Activated naive CD4-positive, alpha-beta T cell treated with anti-CD3 and anti-CD28 coated beads for 36 hours (primary cell): ENCODE measurements at regions not wholly inside any gene's neighbourhood (a gene's known extent, or its start where the extent isn't known, plus 50 kb on each side); places are given as distances from the start of the nearest gene placed in this dataset.

Source experiments
- CTCF ChIA-PET: fragments of 350-600 bp; sonication (Branson Sonifier 250); formaldehyde crosslinking; loops from one replicate; lab custom pipeline; 2021; ENCODE audit warnings: antibody characterized with exemption; lab: Charles Lee
- DNase-seq: peaks from one replicate; pipeline ENCODE4 v3.0.0-alpha.2; 2020
- H3K27ac Mint-ChIP-seq: one replicate; pipeline ENCODE4 v1.8.0; 2021; ENCODE audit warnings: mild to moderate bottlenecking, mixed read lengths
- H3K27me3 Mint-ChIP-seq: one replicate; pipeline ENCODE4 v1.8.0; 2021; ENCODE audit warnings: low read depth, mixed read lengths
- H3K36me3 Mint-ChIP-seq: one replicate; pipeline ENCODE4 v1.8.0; 2021; ENCODE audit warnings: low read depth, mixed read lengths
- H3K4me1 Mint-ChIP-seq: one replicate; pipeline ENCODE4 v1.8.0; 2021; ENCODE audit warnings: low read depth, mixed read lengths
- H3K4me3 Mint-ChIP-seq: one replicate; pipeline ENCODE4 v1.8.0; 2021; ENCODE audit warnings: mild to moderate bottlenecking, moderate library complexity, mixed read lengths
- H3K9me3 Mint-ChIP-seq: one replicate; pipeline ENCODE4 v1.8.0; 2021; ENCODE audit warnings: mixed read lengths
- intact Hi-C: fragments of 100-400 bp; cut with micrococcal nuclease; formaldehyde crosslinking; loops from one replicate; pipeline ENCODE4 v1.15.1; 2023

DNA sequence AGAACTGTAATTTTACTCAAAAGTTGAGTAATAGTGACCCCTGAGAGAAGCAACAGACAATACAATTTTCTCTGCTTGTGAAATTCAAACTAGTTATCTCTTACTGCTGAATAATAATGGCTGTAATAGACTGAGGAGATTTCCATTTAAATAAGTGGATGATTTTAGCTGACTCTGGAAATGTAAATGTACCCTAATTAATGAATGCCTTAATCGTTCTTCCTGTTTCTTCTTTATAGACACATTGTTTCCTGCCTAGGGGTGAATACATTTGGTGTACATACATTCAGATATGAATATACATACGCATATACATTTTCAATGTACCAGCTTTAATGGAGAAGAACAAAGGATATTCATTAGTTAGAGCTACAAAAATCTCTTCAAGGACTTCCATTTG is 611.9 kb downstream of the TFAP2B start:
- no peak for DNase-seq
- Mint-ChIP-seq H3K36me3 (no peaks in the 10 kb centered on the region), H3K27ac (no peak overlapping the region), H3K27me3 (no peaks in the 10 kb centered on the region), H3K9me3 (no peaks in the 10 kb centered on the region), H3K4me3 (no peak overlapping the region), H3K4me1 (no peaks in the 10 kb centered on the region)
- intact Hi-C loops = no loop called here
- CTCF ChIA-PET = no interaction called here

DNA sequence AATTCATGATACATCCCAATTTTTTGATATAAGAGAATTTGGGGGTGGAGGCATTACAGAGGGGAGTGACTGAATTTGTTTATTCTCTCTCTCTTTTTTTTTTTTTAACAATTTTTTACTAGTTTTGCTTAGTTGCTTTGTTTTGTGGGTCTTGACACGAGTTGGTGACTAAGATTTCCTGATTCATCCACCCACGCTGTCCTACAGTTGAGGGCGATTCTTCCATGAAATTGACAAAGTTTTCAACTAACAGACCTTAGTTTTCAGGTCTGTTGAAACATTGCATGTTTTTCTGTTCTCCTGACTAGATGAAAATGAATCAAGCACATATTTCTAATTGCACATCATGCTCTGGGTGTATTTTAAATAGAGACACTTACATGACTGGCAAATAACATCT is 613.8 kb downstream of the TFAP2B start:
- no peaks in the 10 kb centered on the region for H3K4me1 Mint-ChIP-seq

DNA sequence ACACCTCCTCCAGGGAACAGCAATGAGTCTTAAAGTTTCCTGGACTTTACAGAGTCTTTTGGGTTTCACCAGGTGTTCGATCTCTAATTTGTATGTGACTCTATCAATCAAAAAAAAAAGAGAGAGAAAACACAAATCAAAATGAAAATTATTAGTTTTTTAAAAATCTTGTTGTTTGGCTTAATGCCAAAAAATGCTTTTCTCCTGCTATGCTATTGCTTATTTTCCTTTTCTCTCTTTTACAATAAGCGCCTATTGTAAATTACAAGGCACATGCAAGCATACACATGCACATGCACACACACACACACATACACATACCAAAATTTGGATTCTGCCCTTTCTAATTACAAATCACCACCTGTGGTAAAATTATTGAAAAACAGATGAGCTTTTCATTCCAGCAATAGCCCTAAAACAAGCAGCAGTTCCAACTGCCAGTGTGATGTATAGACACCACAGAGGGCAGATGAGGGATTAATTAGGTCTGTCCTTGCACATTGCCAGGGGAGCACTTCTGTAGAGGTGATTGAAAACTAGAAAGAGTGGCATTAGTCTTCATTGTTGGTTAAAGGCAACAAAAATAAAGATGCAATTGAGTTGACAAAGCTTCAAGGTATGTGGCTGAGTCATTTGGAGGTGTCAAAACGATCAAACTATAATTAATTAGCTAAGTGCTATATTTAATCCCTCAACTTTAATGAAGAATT is 631.7 kb downstream of the TFAP2B start:
- Mint-ChIP-seq H3K36me3 (no peaks in the 10 kb centered on the region), H3K27me3 (no peaks in the 10 kb centered on the region), H3K4me1 (no peaks in the 10 kb centered on the region), H3K4me3 (no peak overlapping the region), H3K9me3 (peaks cover 2% of the 10 kb centered on the region), H3K27ac (no peak overlapping the region)
- DNase-seq = no peak
- intact Hi-C loops = no loop called here
- CTCF ChIA-PET = interaction anchor here (0.7 kb wide), 1 partner anchor 166 kb away, joined by 3 read pairs; no protein-coding TSS in a partner anchor

More for the DNA sequence above, 613.8 kb downstream of the TFAP2B start:
- intact Hi-C loops = no loop called here
- CTCF ChIA-PET = no interaction called here
- Mint-ChIP-seq H3K4me3 (no peak overlapping the region), H3K27me3 (no peaks in the 10 kb centered on the region), H3K36me3 (no peaks in the 10 kb centered on the region), H3K9me3 (no peaks in the 10 kb centered on the region), H3K27ac (no peak overlapping the region)
- no peak for DNase-seq

DNA sequence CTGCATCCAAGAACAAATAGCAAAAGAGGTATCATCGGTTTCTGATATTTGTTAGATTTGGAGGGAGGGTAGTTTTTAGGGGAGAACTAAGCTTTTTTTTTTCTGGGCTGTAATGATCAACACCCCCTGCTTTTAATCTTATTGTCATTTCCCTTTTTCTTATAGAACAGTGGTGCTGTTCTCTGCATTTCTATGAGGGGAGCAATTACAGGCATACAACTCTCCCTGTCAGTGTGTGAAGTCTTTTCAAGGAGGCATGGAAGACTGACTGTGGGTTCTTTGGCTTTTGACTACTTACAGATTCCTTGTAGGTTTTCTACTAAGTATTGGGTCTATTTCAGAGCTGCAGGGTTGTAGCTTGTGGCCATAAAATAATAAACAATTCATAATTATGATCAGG is 632.3 kb downstream of the TFAP2B start:
- no peak for DNase-seq
- intact Hi-C loops = no loop called here
- CTCF ChIA-PET = interaction anchor here (0.7 kb wide), 1 partner anchor 165 kb away, joined by 3 read pairs; no protein-coding TSS in a partner anchor
- H3K27me3 Mint-ChIP-seq = no peaks in the 10 kb centered on the region
- H3K36me3 Mint-ChIP-seq = no peaks in the 10 kb centered on the region
- no peak overlapping the region for H3K27ac Mint-ChIP-seq
- H3K9me3 Mint-ChIP-seq = peaks cover 2% of the 10 kb centered on the region
- H3K4me1 Mint-ChIP-seq = no peaks in the 10 kb centered on the region
- no peak overlapping the region for H3K4me3 Mint-ChIP-seq

DNA sequence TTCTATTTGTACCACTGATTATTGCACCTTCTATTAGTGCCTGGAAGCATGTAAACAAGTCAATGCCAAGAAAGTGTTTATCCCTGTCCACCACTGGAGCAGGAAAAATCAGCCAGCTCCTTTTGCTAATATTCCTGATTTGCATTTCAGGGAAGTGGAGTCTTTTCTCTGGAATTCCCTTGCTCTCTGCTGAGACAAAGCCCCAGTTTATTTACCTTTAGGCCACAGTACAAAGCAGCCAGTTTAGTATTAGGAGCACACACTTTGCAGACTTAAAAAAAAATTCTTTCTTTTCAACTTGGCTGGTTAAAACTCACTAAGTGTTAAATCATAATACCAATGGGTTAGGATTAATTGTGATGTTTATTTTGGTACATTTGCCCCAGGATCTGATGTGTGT is 631.1 kb downstream of the PKHD1 start:
- no peak overlapping the region for H3K4me3 Mint-ChIP-seq
- H3K4me1 Mint-ChIP-seq = no peaks in the 10 kb centered on the region
- CTCF ChIA-PET = no interaction called here
- H3K36me3 Mint-ChIP-seq = no peaks in the 10 kb centered on the region
- DNase-seq = no peak
- no peaks in the 10 kb centered on the region for H3K9me3 Mint-ChIP-seq
- intact Hi-C loops = no loop called here
- H3K27ac Mint-ChIP-seq = no peak overlapping the region
- H3K27me3 Mint-ChIP-seq = no peaks in the 10 kb centered on the region

DNA sequence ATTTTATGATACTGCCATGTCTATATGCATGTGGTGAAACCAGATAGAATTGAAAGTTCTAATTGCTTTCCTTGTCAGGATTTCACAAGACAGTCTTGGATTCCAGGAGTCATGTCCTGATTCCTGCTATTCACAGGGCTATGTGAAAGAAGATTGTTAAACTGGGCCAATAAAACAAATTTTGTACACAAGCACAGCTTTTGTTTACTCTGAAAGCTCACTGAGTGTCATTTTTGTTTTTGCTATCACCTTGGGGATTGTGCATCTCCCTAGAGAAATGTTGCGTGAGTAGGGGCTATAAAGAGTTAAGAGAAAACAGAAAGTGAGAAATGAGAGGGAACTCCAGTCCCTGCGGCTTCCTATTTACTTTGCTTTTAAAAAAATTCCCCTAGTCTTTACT is 627.5 kb downstream of the PKHD1 start:
- H3K36me3 Mint-ChIP-seq = no peaks in the 10 kb centered on the region
- no peak overlapping the region for H3K27ac Mint-ChIP-seq
- H3K27me3 Mint-ChIP-seq = no peaks in the 10 kb centered on the region
- DNase-seq = no peak
- CTCF ChIA-PET = no interaction called here
- intact Hi-C loops = no loop called here
- H3K4me3 Mint-ChIP-seq = no peak overlapping the region
- H3K9me3 Mint-ChIP-seq = no peaks in the 10 kb centered on the region
- H3K4me1 Mint-ChIP-seq = no peaks in the 10 kb centered on the region

DNA sequence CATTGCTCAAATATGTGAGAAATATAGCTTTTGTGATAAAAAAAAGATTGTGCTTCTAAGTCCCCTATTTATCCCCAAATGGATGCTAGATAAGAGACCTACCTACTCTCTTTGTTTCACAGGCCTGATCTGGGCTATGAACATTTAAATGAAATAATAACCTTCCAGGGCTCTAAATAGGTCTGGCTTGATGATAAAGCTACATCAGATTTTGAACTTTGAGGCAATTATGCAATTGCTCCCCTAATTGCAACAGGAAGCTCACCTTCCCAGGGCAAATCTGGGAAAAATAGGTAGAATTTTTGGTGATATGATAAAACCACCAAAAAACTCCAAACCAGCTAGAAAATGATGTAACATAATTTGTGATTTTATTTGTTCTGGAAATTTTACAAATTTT is 624.5 kb downstream of the PKHD1 start:
- no peak overlapping the region for H3K27ac Mint-ChIP-seq
- no peak overlapping the region for H3K4me3 Mint-ChIP-seq
- H3K36me3 Mint-ChIP-seq = no peaks in the 10 kb centered on the region
- intact Hi-C loops = no loop called here
- H3K4me1 Mint-ChIP-seq = no peaks in the 10 kb centered on the region
- CTCF ChIA-PET = no interaction called here
- no peaks in the 10 kb centered on the region for H3K9me3 Mint-ChIP-seq
- DNase-seq = no peak
- no peaks in the 10 kb centered on the region for H3K27me3 Mint-ChIP-seq

DNA sequence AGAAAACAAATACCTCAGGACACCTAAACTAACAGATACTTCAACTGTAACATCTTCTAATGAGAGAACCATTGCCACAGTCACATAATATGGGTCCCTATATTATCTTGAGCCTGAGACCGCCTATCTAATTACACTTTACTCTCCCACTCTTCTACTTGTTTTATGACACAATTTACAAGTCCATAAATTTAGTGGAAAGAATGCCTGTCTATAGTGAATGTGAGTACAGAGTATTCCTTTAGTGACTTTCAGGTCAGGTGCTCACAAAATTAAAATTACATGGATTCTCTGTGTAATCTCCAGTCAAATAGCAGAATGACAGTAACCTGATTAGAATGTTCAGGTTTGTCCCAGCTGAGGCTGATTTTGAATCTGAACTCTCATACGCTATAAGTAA is 624.1 kb downstream of the PKHD1 start:
- Mint-ChIP-seq H3K27ac (no peak overlapping the region), H3K4me1 (no peaks in the 10 kb centered on the region), H3K4me3 (no peak overlapping the region), H3K9me3 (no peaks in the 10 kb centered on the region), H3K36me3 (no peaks in the 10 kb centered on the region), H3K27me3 (no peaks in the 10 kb centered on the region)
- no peak for DNase-seq
- CTCF ChIA-PET = no interaction called here
- intact Hi-C loops = no loop called here

DNA sequence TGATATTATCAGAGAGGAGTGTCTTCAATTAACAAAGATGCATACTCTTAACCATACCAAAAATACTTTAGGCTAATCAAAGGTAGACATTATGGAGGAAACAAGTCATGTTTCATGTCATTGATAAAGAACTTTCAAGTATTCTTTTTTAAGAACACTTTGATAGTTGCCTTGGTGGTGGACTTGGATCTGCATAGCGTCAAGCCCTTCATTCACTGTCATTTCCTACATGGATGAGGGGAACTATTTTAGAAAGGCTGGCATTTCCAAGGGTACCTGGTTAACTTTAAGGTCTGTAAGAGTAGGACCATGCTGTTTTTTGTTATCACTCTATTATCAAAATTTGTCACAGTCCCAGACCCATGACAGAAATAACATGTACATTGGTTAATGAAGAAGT is 622.5 kb downstream of the PKHD1 start:
- H3K27me3 Mint-ChIP-seq = no peaks in the 10 kb centered on the region
- no peak overlapping the region for H3K4me3 Mint-ChIP-seq
- intact Hi-C loops = no loop called here
- DNase-seq = no peak
- no peaks in the 10 kb centered on the region for H3K36me3 Mint-ChIP-seq
- H3K4me1 Mint-ChIP-seq = no peaks in the 10 kb centered on the region
- H3K27ac Mint-ChIP-seq = no peak overlapping the region
- CTCF ChIA-PET = interaction anchor here (0.6 kb wide), 1 partner anchor 760 kb away, joined by 3 read pairs; no protein-coding TSS in a partner anchor
- no peaks in the 10 kb centered on the region for H3K9me3 Mint-ChIP-seq

DNA sequence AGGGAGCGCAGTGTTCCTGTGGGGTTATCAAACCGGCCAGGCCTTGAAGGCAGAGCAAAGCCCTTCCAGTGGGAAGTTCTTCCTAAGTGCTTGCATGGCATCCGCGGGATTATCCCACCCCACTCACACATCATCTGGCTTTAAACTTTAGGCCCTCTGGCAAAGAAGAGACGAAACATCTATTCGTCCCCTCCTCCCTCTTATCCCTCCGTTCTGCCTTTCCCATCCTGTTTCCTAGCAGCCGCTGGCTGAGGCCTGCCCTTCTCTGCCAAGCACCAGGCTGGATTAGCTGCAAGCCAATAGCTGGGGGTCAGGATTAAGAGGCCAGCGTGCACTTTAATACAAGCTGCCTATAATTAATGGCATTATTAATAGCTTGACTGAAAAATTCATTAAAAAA is 621.0 kb downstream of the PKHD1 start:
- no peaks in the 10 kb centered on the region for H3K27me3 Mint-ChIP-seq
- no peak for DNase-seq
- H3K4me1 Mint-ChIP-seq = no peaks in the 10 kb centered on the region
- intact Hi-C loops = no loop called here
- H3K36me3 Mint-ChIP-seq = no peaks in the 10 kb centered on the region
- CTCF ChIA-PET = no interaction called here
- no peak overlapping the region for H3K4me3 Mint-ChIP-seq
- H3K9me3 Mint-ChIP-seq = no peaks in the 10 kb centered on the region
- H3K27ac Mint-ChIP-seq = no peak overlapping the region

DNA sequence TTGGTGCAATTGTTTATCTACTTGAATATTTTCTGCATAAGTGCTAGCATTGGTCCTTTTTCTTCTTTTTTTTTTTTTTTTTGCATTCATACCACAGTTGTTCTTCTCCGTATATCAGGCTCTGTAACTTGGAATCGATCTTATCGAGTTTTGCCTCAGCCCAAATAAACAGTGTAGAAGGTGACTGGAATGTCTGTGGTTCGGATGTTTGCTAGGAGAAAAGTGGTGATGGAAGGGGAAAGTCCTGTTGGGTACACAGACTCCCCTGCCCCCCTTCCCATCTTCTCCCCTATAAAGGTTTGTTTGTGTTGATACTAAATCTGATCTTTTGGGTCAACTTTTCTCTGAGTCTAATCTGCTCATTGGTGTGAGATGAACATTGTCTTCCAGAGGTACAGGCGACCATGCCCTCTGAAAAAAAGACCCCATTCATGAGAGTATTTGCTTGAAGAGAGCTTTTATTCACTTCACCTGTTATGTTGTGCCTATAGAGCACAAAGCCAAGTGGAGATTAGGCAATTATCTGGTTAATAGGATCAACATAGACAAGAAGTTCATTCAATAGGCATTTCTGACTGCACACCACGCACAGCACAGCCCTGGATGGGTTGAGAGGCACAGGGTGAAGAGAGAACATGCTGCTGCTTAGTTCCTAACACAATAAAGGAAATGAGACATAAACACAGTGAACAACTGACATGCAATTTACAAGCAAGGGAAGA is 620.0 kb downstream of the PKHD1 start:
- Mint-ChIP-seq H3K9me3 (no peaks in the 10 kb centered on the region), H3K4me1 (no peaks in the 10 kb centered on the region), H3K4me3 (no peak overlapping the region), H3K27me3 (no peaks in the 10 kb centered on the region), H3K27ac (no peak overlapping the region), H3K36me3 (no peaks in the 10 kb centered on the region)
- intact Hi-C loops = no loop called here
- CTCF ChIA-PET = no interaction called here
- no peak for DNase-seq

DNA sequence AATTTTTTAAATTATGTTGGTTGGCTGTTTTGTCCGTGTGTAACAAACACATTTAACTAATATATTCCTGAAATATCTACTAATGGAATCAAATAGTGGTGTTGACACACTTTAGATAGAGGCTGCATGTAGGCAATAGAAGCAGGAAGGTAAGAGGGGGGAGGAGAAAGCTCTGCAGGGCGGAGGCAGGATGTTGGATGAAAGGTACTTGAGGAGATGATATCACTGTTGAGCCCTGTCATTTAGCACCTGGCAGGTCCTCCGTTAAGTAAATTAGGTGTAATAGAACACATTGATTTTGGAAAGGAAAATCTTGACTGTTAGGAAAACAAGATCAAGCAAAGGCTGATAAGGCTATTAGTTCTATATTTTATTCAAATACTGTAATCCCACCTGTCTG is 618.7 kb downstream of the PKHD1 start:
- H3K27ac Mint-ChIP-seq = no peak overlapping the region
- no peaks in the 10 kb centered on the region for H3K9me3 Mint-ChIP-seq
- intact Hi-C loops = no loop called here
- CTCF ChIA-PET = no interaction called here
- H3K36me3 Mint-ChIP-seq = no peaks in the 10 kb centered on the region
- H3K27me3 Mint-ChIP-seq = no peaks in the 10 kb centered on the region
- no peaks in the 10 kb centered on the region for H3K4me1 Mint-ChIP-seq
- no peak overlapping the region for H3K4me3 Mint-ChIP-seq
- no peak for DNase-seq
